Type B pancreatic cell (in vitro differentiated cells): ENCODE measurements at regions not wholly inside any gene's neighbourhood (a gene's known extent, or its start where the extent isn't known, plus 50 kb on each side); places are given as distances from the start of the nearest gene placed in this dataset.

Source experiments
- DNase-seq: peaks from one replicate; pipeline ENCODE4 v3.0.0; 2021; ENCODE audit warnings: mixed read lengths; ENCODE audit not compliant: unreplicated experiment; ENCODE audit errors: extremely low spot score
- H3K27ac Mint-ChIP-seq: 2 replicates; pipeline ENCODE4 v1.8.0; 2021; ENCODE audit warnings: mild to moderate bottlenecking, mixed read lengths
- H3K27me3 Mint-ChIP-seq: 2 replicates; pipeline ENCODE4 v1.8.0; 2021; ENCODE audit warnings: mixed read lengths
- H3K36me3 Mint-ChIP-seq: 2 replicates; pipeline ENCODE4 v1.8.0; 2021; ENCODE audit warnings: mixed read lengths
- H3K4me1 Mint-ChIP-seq: one replicate; pipeline ENCODE4 v1.8.0; 2021; ENCODE audit warnings: mixed read lengths; ENCODE audit not compliant: unreplicated experiment
- H3K4me3 Mint-ChIP-seq: 2 replicates; pipeline ENCODE4 v1.8.0; 2021; ENCODE audit warnings: mild to moderate bottlenecking, mixed read lengths
- H3K9me3 Mint-ChIP-seq: 2 replicates; pipeline ENCODE4 v1.8.0; 2021; ENCODE audit warnings: mixed read lengths
- TF ChIP-seq, protein P1 (sequence below): fragments of 200-600 bp; sonication (generic); conservative IDR thresholded peaks from 2 replicates; pipeline ENCODE4 v1.5.0; 2021; ENCODE audit warnings: antibody characterized with exemption, mild to moderate bottlenecking

DNA sequence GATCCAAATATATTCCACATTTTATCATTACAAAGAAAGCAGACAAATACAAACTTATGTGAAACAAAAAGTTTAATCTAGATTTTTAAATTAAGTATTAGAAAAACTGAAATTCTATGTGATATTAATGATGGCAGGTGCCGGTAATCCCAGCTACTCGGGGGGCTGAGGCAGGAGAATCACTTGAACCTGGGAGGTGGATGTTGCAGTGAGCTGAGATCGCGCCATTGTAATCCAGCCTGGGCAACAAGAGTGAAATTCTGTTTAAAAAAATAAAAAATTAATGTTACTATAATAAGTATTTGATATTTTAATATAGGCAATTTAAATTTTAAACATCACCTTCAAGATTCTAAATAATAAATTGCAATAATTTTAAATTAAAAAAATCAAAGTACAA is 400.6 kb downstream of the PABPC4L start:
- no peaks in the 10 kb centered on the region for H3K4me1 Mint-ChIP-seq
- TF ChIP-seq, protein P1, sequence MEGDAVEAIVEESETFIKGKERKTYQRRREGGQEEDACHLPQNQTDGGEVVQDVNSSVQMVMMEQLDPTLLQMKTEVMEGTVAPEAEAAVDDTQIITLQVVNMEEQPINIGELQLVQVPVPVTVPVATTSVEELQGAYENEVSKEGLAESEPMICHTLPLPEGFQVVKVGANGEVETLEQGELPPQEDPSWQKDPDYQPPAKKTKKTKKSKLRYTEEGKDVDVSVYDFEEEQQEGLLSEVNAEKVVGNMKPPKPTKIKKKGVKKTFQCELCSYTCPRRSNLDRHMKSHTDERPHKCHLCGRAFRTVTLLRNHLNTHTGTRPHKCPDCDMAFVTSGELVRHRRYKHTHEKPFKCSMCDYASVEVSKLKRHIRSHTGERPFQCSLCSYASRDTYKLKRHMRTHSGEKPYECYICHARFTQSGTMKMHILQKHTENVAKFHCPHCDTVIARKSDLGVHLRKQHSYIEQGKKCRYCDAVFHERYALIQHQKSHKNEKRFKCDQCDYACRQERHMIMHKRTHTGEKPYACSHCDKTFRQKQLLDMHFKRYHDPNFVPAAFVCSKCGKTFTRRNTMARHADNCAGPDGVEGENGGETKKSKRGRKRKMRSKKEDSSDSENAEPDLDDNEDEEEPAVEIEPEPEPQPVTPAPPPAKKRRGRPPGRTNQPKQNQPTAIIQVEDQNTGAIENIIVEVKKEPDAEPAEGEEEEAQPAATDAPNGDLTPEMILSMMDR = no peak
- no peak for DNase-seq
- no peak overlapping the region for H3K27ac Mint-ChIP-seq
- H3K4me3 Mint-ChIP-seq = no peak overlapping the region
- H3K36me3 Mint-ChIP-seq = no peaks in the 10 kb centered on the region
- H3K27me3 Mint-ChIP-seq = no peaks in the 10 kb centered on the region
- H3K9me3 Mint-ChIP-seq = no peaks in the 10 kb centered on the region

DNA sequence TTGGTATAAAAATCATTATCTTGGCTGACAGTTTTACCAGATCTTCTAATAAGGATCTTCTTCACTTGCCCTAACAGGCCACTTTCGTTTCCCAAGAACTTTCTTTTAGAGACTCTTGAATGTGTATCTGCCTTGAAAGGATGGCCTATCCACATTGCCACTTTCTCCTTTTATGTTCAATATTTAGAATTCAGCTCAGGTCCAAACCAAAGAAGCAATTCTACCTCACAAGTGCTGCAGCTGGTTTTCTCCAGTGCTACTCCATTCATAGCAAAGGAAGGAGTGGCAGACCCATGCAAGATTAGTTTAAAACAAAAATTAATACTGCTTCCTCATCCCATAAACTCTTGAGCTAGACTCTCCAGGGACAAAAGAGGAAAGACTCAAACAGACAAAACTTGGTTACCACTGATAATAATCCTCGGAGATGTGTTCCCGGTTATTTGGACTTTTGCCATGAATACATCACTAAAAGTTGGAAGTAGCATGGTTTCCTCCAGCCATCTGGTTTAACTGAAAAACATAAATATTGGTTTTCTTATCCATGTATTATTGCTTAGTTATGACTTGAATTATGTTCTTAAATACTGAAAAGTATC is 401.8 kb downstream of the PABPC4L start:
- TF ChIP-seq, protein P1 = no peak
- Mint-ChIP-seq H3K27me3 (no peaks in the 10 kb centered on the region), H3K4me3 (no peak overlapping the region), H3K9me3 (no peaks in the 10 kb centered on the region), H3K4me1 (no peaks in the 10 kb centered on the region), H3K36me3 (no peaks in the 10 kb centered on the region), H3K27ac (no peak overlapping the region)
- DNase-seq = no peak

DNA sequence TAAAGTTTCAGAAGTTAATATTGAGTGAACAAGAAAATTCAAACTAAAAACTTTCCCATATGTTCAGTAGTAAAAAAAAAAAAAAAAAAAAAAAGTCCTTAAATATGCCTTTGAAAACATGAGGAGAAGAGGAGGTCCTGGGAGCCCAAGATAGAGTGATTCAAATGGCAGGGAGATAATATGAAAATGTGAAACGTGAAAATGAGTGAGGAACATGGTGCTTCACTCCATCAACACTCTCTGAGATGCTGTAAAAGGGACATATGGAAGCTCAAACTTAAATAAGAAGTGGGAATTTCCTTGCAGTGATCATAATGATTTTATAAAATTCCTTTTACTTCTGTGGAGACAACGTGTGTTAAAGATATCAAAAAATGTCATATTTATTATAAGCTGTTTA is 423.9 kb downstream of the PABPC4L start:
- peaks cover under 1% of the 10 kb centered on the region for H3K9me3 Mint-ChIP-seq
- TF ChIP-seq, protein P1 = no peak
- H3K36me3 Mint-ChIP-seq = no peaks in the 10 kb centered on the region
- no peak for DNase-seq
- H3K27ac Mint-ChIP-seq = no peak overlapping the region
- H3K4me1 Mint-ChIP-seq = no peaks in the 10 kb centered on the region
- H3K4me3 Mint-ChIP-seq = no peak overlapping the region
- H3K27me3 Mint-ChIP-seq = no peaks in the 10 kb centered on the region

DNA sequence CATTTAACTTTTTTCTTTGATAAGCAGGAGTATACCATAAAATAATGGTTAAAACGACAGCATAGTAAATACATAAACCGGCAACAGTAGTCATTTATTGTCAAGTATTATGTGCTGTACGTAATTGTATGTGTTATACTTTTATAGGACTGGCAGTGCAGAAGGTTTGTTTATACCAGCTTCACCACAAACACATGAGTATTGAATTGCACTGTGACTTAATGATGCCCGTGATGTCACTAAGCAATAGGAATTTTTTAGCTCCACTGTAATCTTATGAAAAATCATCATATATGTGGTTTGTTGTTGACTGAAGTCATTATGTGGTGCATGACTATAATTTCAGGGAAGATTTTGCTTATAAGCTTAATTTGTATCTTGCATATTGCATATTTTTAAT is 424.6 kb downstream of the PABPC4L start:
- peaks cover 7% of the 10 kb centered on the region for H3K9me3 Mint-ChIP-seq
- no peak overlapping the region for H3K4me3 Mint-ChIP-seq
- H3K27ac Mint-ChIP-seq = no peak overlapping the region
- no peaks in the 10 kb centered on the region for H3K4me1 Mint-ChIP-seq
- no peak for DNase-seq
- H3K36me3 Mint-ChIP-seq = no peaks in the 10 kb centered on the region
- H3K27me3 Mint-ChIP-seq = no peaks in the 10 kb centered on the region
- TF ChIP-seq, protein P1 = no peak

DNA sequence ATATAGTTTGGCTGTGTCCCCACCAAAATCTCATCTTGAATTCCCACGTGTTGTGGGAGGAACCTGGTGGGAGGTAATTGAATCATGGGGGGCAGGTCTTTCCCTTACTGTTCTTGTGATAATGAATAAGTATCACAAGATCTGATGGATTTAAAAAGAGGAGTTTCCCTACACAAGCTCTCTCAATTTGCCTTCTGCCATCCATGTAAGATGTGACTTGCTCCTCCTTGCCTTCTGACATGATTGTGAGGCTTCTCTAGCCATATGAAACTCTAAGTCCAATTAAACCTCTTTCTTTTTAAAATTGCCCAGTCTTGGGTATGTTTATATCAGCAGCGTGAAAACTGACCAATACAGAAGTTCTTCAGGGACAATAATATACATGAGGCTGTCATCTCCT is 425.1 kb downstream of the PABPC4L start:
- Mint-ChIP-seq H3K27ac (no peak overlapping the region), H3K4me1 (no peaks in the 10 kb centered on the region), H3K36me3 (no peaks in the 10 kb centered on the region), H3K4me3 (no peak overlapping the region), H3K9me3 (peaks cover 7% of the 10 kb centered on the region), H3K27me3 (no peaks in the 10 kb centered on the region)
- TF ChIP-seq, protein P1 = no peak
- DNase-seq = no peak

DNA sequence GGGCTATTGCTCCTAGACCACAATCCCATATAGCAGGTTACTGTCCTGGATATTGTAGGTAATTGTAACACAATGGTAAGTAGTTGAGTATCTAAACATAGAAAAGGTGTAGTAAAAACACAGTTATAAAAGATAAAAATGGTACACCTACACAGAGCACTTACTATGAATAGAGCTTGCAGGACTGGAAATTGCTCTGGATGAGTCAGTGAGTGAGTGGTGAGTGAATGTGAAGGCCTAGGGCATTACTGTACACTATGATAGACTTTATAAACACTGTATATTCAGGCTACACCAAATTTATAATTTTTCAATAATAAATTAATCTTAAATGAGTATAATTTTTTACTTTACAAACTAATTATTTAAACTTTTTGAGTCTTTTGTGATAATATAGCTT is 425.7 kb downstream of the PABPC4L start:
- Mint-ChIP-seq H3K9me3 (peaks cover 7% of the 10 kb centered on the region), H3K27ac (no peak overlapping the region), H3K27me3 (no peaks in the 10 kb centered on the region), H3K36me3 (no peaks in the 10 kb centered on the region), H3K4me3 (no peak overlapping the region), H3K4me1 (no peaks in the 10 kb centered on the region)
- TF ChIP-seq, protein P1 = no peak
- no peak for DNase-seq
